DMS153 (cell line): ENCODE measurements at regions not wholly inside any gene's neighbourhood (a gene's known extent, or its start where the extent isn't known, plus 50 kb on each side); places are given as distances from the start of the nearest gene placed in this dataset.

Experiments used
- DNase-seq: peaks from one replicate; lab custom pipeline; 2025; lab: John Stamatoyannopoulos, UW

DNA sequence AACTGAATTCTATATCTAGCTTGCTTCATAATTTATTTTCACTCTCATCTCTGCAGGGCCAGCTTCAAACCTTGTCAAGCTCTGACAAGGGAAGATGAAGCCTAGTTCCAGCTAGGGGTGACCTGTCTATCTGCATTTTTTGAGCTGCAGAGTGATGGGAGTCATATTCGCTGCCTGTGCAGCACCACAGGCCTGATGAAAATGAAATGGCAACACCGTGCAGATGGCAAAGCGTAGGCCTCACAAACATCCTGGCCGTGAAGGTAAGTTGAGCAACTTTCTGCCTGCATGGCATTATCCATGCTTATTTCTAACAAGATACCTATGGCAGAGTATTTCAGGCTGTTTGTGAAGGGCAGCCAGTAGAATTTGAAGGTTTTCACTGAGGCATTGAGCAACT is 86.4 kb upstream of the C1QTNF9B start:
- no peak for DNase-seq

DNA sequence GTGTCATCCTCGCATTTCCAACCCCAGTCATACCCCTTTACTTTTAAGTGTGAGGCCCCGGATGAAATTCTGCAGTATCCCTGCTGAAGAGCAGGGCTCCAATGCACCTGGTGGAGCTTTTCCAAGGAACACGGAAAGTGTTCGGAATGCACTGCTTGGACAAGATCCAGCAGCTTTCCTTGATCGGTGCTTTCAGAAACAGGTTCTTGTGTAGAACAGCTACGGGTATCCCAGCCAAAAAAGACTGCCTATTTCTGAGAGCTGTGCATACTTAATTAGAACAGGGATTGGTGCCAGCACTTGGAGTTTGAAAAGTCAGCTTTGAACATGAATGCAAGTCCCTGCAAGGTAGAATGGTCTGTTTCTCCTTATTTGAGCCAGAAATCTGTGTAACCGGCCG is 87.2 kb upstream of the C1QTNF9B start:
- DNase-seq: no peak

DNA sequence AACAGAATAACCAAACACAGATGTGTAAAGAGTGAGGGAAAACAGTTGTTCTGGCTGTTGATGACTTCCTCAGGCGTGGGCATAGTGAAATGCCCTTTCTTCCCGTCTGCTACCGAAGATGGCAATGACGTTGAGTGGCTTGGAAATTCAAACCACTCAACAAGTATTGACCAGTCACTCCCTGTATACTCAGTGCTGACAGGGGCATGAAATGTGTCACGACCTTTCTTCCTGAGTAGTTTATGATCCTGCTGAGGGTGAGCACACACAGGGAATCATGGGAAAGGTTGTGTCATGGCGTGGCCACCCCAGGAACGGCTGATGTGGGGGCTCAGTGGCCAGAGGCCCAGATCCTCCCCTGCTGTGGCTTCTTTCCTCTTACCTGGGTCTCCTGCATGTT is 87.8 kb upstream of the C1QTNF9B start:
- DNase-seq: no peak

DNA sequence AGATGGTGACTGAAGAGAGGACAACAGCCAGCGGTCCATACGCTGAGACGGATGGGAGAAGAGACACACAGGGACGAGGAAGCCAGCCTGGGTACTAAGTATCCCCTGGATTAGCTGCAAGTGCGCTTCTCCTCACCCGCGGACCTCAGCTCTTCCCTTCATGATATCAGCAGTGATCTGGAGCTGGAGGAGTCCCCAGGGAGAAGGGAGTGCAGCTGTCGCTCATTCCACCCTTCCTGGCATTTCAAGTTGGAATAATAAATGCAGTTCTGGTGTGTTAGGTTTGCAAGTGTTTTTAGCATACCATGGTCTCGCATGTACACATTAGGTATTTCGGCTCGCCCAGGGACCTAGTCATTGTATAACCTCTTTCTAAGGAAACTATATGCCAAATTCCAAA is 88.5 kb upstream of the C1QTNF9B start:
- DNase-seq: peak; percentile 38

DNA sequence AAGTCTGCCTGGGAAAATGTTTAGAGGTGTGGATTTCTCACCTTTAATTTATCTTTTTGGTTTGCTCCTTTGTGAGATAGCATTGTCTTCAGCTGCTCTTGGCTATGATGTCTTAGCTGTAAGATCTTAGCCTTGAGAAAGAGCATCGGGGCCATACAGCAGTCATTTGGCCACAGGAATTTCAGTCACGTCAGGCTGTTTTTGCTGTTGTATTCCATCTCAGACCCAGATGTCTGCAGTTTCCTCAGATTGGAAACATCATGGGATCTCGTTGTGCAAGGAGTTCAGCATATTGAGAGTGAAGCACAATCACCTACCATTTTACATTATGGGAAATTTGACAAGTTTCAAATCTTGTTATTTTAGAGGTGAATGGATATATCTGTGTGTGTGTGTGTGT is 89.3 kb upstream of the C1QTNF9B start:
- DNase-seq: no peak

DNA sequence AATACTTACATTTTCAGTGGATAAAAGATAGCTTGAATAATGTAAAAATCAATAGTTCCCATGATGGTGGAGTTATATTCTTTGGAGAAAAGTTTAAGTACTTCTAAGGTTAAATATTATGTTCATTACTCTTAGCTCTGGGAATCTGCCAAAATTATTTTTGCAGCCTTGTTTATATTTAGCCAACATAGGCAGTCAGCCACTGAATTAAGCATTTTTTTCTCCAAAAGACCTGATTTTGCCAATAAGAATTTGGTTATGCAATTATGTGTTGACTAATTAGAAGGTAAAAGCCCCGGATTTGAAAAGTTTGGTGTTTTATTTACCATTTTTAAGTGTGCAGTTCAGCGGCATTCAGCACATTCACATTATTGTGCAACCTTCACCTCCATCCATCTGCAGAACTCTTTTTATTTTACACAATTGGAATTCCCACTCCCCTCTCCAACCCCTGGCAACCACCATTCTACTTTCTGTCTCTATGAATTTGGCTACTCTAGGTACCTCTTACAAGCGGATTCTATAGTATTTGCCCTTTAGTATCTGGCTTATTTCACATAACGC is 90.1 kb upstream of the C1QTNF9B start:
- DNase-seq: no peak

DNA sequence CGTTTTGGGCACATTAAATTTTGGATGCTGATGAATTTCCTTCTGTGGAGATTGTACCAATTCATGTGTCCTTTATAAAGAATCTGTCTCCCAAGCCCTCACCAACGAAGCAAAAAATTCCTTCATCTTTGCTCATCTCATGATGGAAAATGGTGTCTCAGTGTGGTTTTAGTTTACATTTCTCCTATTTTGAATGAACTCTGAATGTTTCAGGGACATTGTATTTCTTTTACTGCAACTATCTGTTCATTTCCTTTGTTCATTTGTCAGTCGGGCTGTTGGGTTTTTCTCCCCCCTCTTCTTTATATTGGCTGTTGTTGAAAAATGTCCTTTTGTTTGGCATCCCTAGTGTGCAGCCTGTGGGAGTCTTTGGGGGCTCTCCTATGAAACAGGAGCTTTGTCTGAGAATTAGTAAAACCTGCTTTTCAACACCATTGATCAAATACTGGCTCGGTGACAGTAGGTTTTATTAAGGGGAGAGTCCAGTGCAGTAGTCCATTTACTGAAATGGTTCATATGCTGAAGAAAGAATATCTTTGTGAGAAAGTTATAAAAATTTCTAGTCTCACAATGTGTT is 91.3 kb upstream of the C1QTNF9B start:
- DNase-seq: no peak

DNA sequence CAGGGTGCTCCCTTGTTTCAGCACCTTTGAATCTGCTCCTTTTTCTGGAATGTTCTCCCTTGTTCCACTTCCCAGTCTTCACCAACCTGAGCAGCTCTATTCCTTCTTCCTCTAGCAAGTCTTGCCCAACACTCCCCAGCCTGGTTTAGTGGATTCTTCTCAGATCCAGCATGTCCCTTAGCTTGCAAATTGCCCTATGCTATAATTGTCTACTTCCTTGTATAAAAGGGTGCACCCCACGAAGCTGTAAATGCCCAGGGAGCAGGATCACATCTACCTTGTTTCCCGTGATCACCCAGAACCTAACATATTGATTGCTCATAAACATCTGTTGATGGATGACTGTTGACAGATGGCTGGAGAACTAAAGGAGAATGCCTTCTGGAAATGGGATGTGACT is 93.2 kb upstream of the C1QTNF9B start:
- DNase-seq: no peak

DNA sequence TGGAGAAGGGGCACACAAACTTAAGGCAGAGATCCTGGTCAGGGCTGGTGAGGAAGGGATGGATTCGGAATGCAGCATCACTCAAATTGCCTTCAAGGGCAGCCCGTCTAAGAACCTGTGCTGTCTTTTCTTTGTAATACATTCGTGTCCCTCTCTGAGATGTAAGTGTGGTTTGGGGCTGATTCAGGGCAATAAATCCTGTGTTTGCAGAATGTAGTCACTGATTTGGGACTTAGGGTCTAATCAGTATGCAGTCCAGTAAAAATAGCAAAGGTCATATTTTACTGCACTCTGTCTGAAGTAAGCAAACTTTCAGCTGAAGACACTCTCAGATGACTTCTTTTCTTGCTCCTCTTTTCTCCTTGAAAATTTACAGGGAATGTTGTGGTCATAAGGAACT is 93.8 kb upstream of the C1QTNF9B start:
- no peak for DNase-seq

DNA sequence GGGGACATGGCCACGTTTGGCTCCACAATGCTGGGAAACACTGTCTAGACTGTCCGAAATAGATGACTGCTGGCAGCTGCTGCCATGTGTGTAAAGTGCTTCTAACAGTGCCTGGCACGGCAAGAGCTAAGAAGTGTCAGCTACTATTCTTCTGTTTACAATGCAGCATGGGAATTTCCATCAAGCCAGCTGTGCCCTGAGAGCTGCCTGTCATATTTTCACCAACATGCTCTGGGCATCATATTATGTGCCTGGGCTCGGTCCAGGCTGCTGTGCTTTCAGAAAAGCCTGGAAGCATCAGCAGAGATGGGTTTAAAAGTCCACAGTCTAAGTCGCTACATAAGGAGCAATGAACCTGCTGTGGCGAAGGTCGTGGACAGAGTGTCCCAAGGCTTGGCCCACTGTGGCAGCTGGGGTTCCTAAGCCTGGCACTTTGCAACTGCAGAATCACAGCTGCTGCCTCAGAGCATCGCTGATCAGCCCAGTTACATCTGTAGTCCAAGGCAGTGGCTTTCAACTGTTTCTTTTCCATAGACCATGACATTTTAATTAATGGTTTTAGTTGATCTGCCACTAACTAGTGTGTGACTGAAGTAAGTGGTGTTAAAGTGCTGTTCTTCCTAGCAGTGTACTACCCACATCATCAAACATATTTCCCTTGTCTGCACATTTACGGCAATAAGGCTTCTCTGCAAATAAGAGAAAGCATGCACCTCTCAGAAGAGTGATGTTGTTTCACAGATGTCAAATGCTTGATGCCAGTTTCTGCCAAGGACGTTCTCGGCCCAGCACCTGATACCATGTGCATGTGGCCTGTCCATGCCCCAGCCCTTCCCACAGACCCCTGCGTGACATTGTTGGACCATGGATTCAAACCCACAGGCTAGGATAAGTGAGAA is 95.7 kb upstream of the C1QTNF9B start:
- DNase-seq: no peak

DNA sequence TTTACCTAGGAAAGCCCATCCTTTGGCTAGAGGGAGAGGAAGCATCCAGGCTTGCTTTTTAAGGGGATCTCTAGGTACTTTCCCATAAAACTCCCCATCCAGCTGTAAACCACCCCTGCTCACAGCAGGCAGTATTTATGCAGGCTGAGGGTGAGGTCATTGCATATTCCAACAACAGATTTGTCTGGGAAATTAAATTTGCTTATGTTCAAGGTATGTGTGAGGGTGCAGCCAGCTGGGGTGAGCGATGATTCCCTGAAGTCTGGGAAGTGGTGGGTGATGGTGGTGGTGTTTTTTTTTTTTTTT is 96.3 kb upstream of the C1QTNF9B start:
- no peak for DNase-seq

DNA sequence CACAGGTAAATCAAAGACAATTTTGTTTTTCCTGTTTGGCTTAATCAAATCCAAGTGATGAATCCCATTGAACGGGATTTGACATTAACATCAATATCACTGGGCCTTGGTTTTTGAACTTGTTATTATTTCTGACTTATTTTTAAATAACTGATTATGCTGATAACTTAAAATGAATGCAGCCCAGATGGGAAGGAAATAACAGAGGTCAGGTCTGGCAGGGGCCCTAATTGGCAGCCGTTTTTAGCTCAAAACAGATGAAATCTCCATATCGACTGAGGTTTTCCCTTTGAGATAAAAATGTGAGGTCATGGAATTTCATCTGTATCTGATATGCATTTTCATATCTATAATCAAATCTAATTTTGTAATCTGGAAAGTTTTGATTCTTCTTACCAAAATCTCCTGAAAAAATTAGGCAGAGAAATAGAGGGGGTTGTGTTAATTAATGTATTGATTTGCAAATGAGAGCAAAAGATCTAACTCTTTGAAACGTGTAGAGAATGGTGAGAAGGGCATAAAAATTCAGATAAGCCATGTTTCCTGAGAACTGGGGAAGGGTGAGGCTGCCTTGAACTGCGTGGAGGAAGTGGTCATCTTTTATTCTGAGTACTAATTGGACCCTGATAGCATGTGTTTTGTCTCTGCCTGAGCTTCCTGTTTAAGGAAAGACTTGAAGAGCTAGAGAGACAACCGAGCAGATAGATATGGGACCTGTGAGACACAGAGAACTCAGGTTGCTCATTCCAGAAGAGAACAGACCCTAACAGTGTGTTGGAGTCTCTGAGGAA is 98.2 kb upstream of the C1QTNF9B start:
- DNase-seq: no peak

DNA sequence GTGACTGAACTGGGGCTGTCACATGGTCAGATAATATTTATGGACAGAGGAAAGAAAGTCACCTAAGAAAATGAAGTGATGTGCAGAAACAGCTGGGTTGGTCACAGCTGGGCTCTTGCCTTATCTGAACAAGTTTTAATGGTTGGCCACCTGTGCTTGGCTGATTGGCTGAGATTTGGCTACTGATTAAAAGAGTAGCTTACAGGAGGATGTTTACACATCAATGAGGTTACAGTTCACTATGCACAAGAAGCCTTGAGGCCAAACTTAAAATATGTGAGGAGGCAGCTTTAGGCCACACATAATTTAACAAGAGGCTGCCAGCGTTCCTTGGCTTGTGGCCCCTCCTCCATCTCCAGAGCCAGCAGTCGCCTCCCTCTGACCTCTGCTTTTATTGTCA is 99.2 kb upstream of the C1QTNF9B start:
- no peak for DNase-seq

DNA sequence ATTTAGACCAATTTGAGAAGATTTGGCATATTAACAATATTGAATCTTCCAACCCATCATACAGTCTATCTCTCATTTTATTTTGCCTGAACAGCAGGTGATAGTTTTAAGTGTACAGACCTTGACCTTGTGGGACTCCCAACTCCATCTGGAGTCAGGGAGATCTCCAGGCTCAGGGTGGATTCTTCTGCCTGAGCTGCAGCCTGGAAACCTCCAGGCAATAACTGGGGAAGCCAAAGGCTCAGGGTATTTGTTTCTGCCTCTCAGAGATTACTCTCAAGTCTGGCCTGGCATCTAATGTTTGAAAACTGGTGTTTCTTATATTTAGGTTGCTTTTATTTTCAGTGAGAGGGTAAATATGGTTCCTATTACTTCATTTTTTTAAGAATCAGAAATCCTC is 102.1 kb upstream of the C1QTNF9B start:
- DNase-seq: no peak

DNA sequence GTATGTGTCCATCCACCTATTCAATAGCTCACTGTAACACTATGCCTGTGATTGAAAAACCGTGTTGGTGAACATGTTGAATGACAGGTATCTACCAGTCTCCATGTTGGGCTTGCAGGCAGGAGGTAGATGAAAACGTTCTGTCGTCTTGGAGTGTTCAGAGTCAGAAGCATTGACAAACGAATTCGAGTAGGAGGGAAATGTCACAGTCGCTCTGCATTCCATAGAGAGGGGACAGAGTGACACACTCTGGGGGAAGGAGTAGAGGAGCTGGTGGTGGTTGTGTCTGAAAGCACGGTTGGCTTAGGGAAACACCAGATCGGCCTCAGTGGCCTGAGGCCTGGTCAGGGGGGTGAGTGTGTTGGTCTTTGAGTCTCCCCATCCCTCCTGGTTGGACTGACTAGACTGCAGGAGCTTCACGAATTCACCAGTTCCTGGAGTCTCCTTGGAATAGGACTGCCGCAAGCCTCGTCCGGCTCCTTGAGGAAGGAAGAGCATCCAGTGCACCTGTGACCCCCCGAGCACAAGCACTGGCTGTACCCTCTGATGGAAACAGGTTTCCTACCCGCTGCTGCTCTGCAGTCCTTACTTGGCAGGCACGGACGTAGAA is 105.0 kb upstream of the C1QTNF9B start:
- DNase-seq: no peak

DNA sequence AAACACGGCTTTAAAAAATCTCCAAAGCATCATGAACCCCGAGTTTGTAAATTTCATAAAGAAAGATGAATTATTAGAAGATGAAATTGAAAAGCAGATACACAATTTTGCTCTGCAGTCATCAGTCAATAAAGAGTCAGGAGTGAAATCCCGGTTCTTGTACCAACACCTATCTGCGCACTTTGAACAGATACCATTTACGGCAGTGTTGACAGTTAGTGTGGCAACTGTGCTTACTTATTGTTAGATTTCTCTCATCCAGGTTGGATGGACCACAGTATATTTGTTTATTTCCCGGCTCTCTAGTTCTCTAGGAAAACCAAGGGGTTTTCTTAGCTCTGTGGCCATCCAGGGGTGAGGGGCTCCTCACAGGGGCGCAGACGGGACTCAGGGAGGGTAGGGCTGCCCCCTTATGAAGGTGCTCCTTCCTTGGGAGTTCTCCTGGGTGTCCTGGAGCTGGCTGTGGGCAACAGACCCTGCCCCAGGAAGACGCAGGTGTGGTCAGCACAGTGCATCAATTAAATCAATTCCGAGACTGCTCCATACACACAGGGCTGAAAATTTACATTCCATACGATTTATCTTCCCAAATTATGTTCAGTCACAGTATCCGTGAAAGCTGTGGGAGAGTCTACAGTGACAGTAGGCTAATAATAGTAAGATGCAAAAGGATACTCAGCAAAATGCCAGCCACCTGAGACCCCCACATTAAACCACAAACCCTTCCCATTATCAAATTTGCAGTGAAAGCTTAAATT is 107.0 kb upstream of the C1QTNF9B start:
- no peak for DNase-seq

DNA sequence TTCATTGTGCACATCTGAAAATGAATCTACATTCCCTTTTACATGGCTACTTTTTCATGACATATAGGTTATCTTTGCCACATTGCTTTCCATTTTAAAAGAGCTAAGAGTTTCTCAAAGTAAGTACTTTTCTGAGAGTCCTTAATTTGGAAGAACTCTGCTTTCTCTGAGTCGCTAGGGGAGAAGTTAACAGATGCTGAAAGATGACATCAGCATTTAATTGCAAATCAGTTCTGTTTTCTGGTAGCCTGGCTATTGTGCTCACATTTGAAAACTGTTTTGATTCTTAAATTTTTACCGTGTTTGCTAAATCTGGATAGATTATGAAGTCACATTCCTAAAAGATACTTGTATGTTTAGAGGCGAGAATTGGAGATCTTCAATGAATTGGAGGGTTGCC is 107.7 kb upstream of the C1QTNF9B start:
- no peak for DNase-seq

DNA sequence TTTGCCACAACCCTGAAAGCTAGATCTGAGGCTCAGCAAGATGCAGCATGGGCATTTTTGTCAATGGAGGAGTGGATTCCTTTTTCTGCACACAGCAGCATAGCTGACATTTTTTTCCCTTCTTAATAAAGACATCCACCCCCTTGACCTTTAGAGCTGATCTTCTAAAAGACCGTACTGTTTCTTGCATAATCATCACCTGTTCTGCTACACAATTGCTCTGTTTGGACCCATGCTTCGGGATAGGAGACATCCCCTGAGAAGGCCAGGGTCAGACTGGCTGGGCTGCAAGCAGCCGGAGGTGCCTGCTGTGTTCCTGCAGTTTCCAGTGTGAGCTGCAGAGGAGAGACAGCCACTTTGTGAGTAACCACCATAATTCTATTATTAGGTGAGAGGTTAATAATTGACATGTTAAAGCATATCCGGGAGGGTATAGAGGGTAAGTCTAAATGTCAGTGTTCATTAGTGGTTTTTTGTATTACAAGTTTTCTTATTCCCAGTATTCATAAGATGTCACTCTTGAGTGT is 108.5 kb upstream of the C1QTNF9B start:
- DNase-seq: no peak

DNA sequence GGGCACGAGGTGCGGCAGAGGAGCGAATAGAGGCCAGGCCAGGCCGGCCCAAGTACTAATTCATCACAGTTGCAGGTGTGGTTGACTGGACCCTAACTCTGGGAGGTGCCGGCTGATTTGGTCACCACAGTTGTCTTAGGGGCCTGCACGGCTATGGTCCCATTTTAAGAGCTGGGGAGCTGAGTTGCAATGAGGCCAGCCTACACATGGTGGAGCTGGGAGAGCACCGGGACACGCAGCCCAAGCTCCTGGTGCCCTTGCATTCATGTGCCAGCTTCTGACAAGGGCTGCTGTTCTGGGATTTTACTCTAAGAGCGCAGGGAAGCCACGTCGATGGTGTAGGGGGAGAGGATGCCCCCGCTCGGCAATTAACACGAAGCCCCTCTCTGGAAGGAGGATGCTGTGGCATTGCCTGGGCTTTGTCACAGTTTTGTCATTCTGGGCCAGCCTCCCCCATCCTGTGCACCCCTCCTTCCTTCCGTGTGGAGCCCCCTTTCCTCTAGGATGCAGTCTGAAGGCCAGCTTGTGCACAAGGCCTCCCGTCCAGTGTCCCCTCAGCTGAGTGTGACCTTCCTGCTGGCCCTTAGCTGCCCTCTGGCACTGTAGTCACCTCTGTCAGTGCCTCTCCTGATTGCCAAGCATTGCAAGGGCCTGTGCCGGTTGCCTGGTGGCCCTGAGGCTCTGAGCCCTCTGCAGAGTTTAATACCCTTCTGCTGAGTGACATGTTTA is 109.4 kb upstream of the C1QTNF9B start:
- DNase-seq: no peak

DNA sequence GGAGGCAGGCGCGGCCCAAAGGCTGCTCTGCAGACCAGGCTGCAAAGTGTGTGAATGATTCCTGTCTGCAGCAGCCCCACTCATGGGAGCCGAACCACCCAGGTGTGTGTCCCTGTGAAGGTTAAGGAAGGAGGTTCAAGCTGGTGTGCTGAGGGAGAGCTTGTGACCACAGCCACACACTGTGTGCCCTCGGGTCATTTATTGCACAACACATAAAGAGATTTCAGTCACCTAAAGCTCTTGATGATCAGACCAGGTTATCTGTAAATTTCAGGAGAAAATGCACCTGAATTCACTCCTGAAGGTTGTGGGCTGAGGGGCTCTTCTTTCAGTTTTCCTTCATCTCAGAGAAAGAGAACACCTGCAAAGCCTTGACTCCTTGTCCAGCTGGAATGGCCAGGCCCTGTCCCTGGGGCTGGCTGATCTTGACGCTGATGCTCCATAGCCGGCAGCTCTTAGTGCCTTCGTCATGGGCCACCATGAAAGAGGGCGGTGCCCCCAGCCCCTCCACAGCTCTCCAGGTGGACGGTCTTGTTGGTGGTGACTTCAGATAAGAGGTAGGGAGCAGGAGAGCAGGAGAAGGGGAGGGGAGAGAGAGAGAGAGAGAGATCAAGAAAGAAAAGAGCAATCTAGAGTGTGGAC is 110.8 kb upstream of the C1QTNF9B start:
- no peak for DNase-seq
